DOHH2 (cell line): ENCODE measurements at regions not wholly inside any gene's neighbourhood (a gene's known extent, or its start where the extent isn't known, plus 50 kb on each side); places are given as distances from the start of the nearest gene placed in this dataset.

Experiments used
- H3F3A ChIP-seq: fragments of 200-600 bp; sonication (generic), shearing (Covaris generic); 2 replicates; pipeline ENCODE4 v1.6.0; 2016; ENCODE audit warnings: antibody characterized with exemption, mild to moderate bottlenecking; ENCODE audit not compliant: control insufficient read depth, insufficient read depth
- H3K27ac ChIP-seq: fragments of 200-600 bp; sonication (generic); 2 replicates; pipeline ENCODE4 v1.5.1; 2014; ENCODE audit warnings: low read depth, mild to moderate bottlenecking, low read length, moderate library complexity
- H3K27me3 ChIP-seq: fragments of 200-600 bp; sonication (generic); 2 replicates; pipeline ENCODE4 v1.6.1; 2014; ENCODE audit warnings: mild to moderate bottlenecking, low read length, mixed read lengths; ENCODE audit not compliant: control insufficient read depth
- H3K36me3 ChIP-seq: fragments of 200-600 bp; sonication (generic); 2 replicates; pipeline ENCODE4 v1.6.1; 2014; ENCODE audit warnings: mild to moderate bottlenecking, low read length, moderate library complexity, mixed read lengths; ENCODE audit not compliant: control insufficient read depth
- H3K4me1 ChIP-seq: fragments of 200-600 bp; sonication (generic); 2 replicates; pipeline ENCODE4 v1.6.1; 2014; ENCODE audit warnings: mild to moderate bottlenecking, low read length, mixed read lengths; ENCODE audit not compliant: control insufficient read depth
- H3K4me2 ChIP-seq: fragments of 200-600 bp; sonication (generic); 2 replicates; pipeline ENCODE4 v1.6.0; 2014; ENCODE audit warnings: mild to moderate bottlenecking, low read length, moderate library complexity
- H3K4me3 ChIP-seq: fragments of 200-600 bp; sonication (generic); 2 replicates; pipeline ENCODE4 v1.5.1; 2014; ENCODE audit warnings: mild to moderate bottlenecking, low read length, mixed read lengths
- H3K79me2 ChIP-seq: fragments of 200-600 bp; sonication (generic); 2 replicates; pipeline ENCODE4 v1.6.1; 2014; ENCODE audit warnings: mild to moderate bottlenecking, low read length, mixed read lengths; ENCODE audit not compliant: control insufficient read depth
- H3K9me2 ChIP-seq: fragments of 200-600 bp; sonication (generic); replicated peaks from 2 replicates; pipeline ENCODE4 v1.6.1; 2014; ENCODE audit warnings: mild to moderate bottlenecking, low read length, mixed read lengths; ENCODE audit not compliant: control insufficient read depth
- H3K9me3 ChIP-seq: fragments of 200-600 bp; sonication (generic); 2 replicates; pipeline ENCODE4 v1.6.1; 2014; ENCODE audit warnings: antibody characterized with exemption, low read length, mixed read lengths; ENCODE audit not compliant: control insufficient read depth, insufficient read depth
- H4K20me1 ChIP-seq: fragments of 200-600 bp; sonication (generic); 2 replicates; pipeline ENCODE4 v1.6.0; 2014; ENCODE audit warnings: low read depth, mild to moderate bottlenecking, antibody characterized with exemption, low read length, moderate library complexity; ENCODE audit not compliant: control insufficient read depth, insufficient read depth
- CTCF ChIP-seq: fragments of 200-600 bp; sonication (generic); IDR thresholded peaks from one replicate; pipeline ENCODE4 v1.5.1; 2014; ENCODE audit warnings: antibody characterized with exemption, mild to moderate bottlenecking, low read depth, low read length; ENCODE audit not compliant: poor library complexity, severe bottlenecking
- EZH2phosphoT487 ChIP-seq: fragments of 200-600 bp; sonication (generic); IDR thresholded peaks from 2 replicates; pipeline ENCODE4 v1.6.1; 2017; ENCODE audit warnings: borderline replicate concordance, mild to moderate bottlenecking, antibody characterized with exemption, low read length, moderate library complexity, mixed read lengths

- Histone ChIP-seq H4K20me1 (no peaks in the 10 kb centered on the region), H3K9me2 (no peaks in the 10 kb centered on the region), H3K36me3 (no peaks in the 10 kb centered on the region), H3K4me3 (no peak overlapping the region), H3K79me2 (no peaks in the 10 kb centered on the region), H3K4me1 (no peaks in the 10 kb centered on the region), H3K9me3 (no peaks in the 10 kb centered on the region), H3K27ac (no peak overlapping the region), H3K27me3 (no peaks in the 10 kb centered on the region), H3F3A (no peaks in the 10 kb centered on the region), H3K4me2 (no peak overlapping the region)
- TF ChIP-seq EZH2phosphoT487 (no peak), CTCF (no peak)
Measured at GRCh38 chr2:212929971-212930370, 221.4 kb downstream of the IKZF2 start.

- Histone ChIP-seq H3K4me3 (no peak overlapping the region), H3K9me2 (no peaks in the 10 kb centered on the region), H3K9me3 (no peaks in the 10 kb centered on the region), H3F3A (no peaks in the 10 kb centered on the region), H3K27me3 (no peaks in the 10 kb centered on the region), H3K4me1 (no peaks in the 10 kb centered on the region), H4K20me1 (no peaks in the 10 kb centered on the region), H3K4me2 (no peak overlapping the region), H3K27ac (no peak overlapping the region), H3K79me2 (no peaks in the 10 kb centered on the region), H3K36me3 (no peaks in the 10 kb centered on the region)
- TF ChIP-seq CTCF (no peak), EZH2phosphoT487 (no peak)
Measured at GRCh38 chr2:212929116-212929515, 222.3 kb downstream of the IKZF2 start.

- TF ChIP-seq EZH2phosphoT487 (no peak), CTCF (no peak)
- H4K20me1 ChIP-seq, result no peaks in the 10 kb centered on the region
- H3K9me3 ChIP-seq, result no peaks in the 10 kb centered on the region
- no peaks in the 10 kb centered on the region for H3F3A ChIP-seq
- no peak overlapping the region for H3K4me2 ChIP-seq
- H3K27ac ChIP-seq, result no peak overlapping the region
- H3K27me3 ChIP-seq, result no peaks in the 10 kb centered on the region
- H3K9me2 ChIP-seq, result no peaks in the 10 kb centered on the region
- H3K79me2 ChIP-seq, result no peaks in the 10 kb centered on the region
- no peak overlapping the region for H3K4me3 ChIP-seq
- no peaks in the 10 kb centered on the region for H3K36me3 ChIP-seq
- no peaks in the 10 kb centered on the region for H3K4me1 ChIP-seq
Measured at GRCh38 chr2:212928681-212929080, 222.7 kb downstream of the IKZF2 start.

- no peak overlapping the region for H3K27ac ChIP-seq
- no peaks in the 10 kb centered on the region for H3K9me3 ChIP-seq
- H3K79me2 ChIP-seq, result no peaks in the 10 kb centered on the region
- H3F3A ChIP-seq, result no peaks in the 10 kb centered on the region
- no peak for TF ChIP-seq EZH2phosphoT487
- no peak for TF ChIP-seq CTCF
- H3K4me1 ChIP-seq, result no peaks in the 10 kb centered on the region
- no peaks in the 10 kb centered on the region for H3K9me2 ChIP-seq
- H3K36me3 ChIP-seq, result no peaks in the 10 kb centered on the region
- no peak overlapping the region for H3K4me2 ChIP-seq
- H4K20me1 ChIP-seq, result no peaks in the 10 kb centered on the region
- H3K27me3 ChIP-seq, result no peaks in the 10 kb centered on the region
- no peak overlapping the region for H3K4me3 ChIP-seq
Measured at GRCh38 chr2:212926940-212927339, 224.5 kb downstream of the IKZF2 start.
